ENCODE measurements at regions not wholly inside any gene's neighbourhood (a gene's known extent, or its start where the extent isn't known, plus 50 kb on each side); places are given as distances from the start of the nearest gene placed in this dataset.

DNA sequence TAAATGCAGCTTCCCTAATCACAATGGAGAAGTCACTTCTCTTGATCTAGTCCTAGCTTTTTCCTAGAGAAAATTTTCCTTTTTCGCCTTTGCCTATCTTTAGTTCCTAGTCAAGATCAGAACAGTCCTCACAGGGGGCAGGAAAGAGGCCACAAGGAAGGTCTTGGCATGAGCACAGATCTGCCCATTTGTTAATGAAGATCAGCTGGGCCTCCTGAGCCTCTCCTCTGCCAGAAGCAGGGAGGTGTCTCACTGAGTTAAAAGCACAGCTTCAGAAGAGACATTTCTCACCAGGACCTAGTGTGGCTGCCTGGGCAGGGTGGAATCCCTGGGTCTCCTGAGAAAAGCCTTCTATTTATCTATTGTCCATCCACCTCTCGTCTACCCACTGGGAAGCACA lies 357.8 kb downstream of the TMEM38B start:
- no peak for DNase-seq (ENCODE audit: low read depth)

DNA sequence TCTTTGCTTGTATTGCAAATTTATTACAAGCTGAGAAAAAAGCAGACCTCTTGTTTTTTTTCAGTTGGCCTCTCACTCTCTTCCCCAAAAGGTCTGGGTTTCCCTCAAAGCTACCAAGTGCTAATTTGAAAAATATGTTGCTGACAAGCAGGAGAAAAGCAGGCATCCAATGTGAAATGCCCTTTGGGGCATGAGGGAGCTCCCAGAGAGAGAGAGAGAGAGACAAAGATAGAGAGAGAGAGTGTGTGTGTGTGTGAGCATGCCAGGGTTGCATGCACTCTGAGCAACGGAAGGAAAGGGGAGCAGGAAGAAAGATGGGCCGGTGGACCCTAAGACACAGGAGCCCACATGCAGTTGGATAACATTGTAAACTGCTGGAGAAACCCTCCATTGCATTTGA lies 358.4 kb downstream of the TMEM38B start:
- DNase-seq (ENCODE audit: low read depth) = no peak

DNA sequence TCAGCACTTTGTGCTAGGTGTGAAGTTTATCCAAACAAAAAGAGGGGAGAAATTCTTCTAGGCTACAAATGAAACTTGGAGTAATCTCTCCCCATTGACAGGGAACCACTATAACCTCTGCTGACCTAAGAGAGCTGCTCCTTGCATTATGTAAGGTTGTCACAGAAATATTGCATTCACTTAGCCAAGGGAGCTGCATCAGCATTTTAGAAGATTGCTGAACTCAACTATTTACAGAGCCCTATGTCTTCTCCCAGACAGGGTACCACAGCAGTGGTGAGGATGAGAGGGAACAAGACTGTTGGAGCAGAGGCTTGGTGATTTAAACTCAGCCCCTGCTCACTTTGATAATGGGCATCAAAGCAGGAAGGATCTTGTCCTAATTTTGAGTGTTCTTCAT lies 362.0 kb downstream of the TMEM38B start:
- DNase-seq (ENCODE audit: low read depth) = no peak

DNA sequence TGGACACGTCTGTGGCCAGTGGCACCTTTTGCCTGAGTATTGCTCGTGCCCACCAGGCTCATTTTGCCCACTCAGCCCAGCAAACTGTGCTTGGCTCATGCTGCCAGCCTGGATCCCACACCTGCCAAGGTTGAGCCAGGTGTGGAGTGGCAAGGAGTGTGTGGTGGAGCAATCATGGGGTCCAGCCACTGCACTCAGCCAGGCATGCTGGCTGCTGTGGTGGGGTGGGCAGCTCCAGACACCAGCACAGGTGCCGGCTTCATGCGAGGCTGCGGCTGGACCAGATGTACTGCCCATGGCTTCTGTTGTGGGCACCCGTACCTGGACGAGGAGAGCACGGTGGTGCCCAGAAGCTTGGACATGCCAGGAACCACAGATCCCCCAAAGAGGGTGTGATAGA lies 364.1 kb downstream of the TMEM38B start:
- DNase-seq (ENCODE audit: low read depth) = no peak

DNA sequence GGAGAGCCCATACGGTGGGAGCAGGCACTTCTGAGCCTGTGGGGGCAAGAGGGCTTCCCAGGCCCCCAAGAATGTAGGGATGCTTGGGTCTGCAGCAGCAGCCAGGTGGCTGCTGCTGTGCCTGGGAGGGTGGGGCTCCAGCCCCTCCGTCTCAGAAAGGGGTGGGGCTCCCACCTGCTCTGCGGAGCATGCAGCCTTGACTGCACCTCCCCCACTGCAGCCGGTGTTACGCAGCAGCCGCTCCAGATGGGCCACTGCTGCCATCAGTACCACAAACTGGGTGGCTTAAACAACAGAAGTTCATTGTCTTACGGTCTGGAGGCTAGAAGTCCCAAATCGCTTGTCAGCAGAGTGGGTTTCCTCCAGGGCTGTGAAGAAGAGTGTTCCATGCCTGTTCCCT lies 365.5 kb downstream of the TMEM38B start:
- DNase-seq (ENCODE audit: low read depth) = no peak

DNA sequence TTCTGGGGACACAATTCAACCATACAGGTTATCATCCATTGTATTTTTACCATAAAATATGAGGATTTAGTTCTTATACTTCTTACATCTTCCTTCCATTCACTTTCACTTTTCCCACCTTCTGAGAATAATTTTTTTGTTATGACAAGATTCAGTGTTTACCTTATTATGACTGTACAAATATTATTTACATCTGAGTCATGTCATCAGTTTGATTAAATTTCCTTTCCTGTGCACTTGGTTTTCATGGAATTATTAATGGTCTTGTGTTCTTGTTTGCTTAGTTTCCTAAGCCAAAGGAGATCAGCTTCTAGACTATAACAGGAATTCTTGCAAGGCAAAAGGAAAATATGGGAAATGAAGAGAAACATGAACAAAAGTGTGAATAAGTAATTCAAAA lies 366.5 kb downstream of the TMEM38B start:
- DNase-seq (ENCODE audit: low read depth) = no peak

DNA sequence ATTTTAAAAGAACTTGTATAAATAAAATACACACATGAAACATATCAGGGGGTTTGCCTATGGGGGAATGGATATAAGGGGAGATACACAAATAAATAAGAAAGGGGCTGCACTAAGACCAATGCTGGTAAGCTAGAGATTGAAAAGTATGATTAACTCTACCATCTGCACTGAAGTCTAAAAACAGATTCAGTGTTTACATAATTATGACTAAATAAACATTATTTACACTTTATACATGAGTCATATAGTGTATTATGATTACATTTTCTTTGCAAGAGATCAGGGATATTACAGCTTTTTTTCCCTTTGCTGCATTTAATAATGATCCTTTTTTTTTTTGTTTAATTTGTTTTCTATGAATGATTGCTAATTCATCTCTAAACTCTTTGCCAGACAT lies 367.9 kb downstream of the TMEM38B start:
- DNase-seq (ENCODE audit: low read depth) = no peak

DNA sequence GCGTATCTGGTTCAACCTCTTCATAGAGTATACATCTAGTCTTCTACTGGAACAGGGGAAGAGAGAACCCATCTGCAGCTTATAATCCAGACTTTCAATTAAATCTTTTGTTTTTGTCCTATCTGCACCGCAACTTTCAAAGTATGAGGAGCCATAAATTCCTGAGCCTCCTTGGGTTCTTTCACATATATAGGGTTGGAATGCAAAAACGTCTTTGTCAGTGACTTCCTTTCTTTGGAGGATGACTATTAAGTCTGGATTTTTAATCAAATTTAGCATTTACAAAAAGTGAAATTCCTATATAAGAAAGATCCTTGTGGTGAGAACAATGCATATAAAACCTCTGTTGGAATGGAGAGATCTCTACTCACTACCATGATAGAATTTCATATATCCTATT lies 370.8 kb downstream of the TMEM38B start:
- DNase-seq (ENCODE audit: low read depth) = no peak

DNA sequence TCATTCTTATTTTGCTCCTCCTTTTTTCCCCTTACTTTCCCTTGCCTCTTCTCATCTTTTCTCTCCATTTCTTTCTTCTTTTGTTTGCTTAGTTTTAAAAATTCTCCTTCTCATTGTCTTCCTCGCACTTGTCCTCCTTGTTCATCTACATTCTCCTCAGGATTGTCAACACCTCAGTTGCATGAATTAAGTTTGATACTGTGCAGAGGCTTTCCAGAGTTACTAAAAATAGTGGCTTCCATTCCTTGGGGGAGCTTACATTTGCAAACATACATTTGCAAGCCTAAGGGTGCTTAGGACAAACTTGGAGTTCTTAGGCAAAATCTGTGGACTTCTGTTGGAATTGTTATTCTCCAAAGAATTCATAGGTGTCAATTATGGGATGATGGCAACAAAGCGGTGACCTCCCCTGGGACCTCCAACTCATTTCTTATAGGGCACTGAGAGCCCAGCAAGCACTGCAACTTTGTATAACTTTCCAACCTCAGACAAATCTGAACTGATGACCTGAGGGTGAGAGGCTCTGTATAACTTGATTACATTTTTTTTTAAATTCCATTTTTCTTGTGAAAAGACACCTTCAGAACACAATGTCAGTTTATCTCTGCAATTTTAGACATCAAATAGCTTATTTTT lies 371.4 kb downstream of the TMEM38B start:
- no peak for DNase-seq (ENCODE audit: low read depth)

DNA sequence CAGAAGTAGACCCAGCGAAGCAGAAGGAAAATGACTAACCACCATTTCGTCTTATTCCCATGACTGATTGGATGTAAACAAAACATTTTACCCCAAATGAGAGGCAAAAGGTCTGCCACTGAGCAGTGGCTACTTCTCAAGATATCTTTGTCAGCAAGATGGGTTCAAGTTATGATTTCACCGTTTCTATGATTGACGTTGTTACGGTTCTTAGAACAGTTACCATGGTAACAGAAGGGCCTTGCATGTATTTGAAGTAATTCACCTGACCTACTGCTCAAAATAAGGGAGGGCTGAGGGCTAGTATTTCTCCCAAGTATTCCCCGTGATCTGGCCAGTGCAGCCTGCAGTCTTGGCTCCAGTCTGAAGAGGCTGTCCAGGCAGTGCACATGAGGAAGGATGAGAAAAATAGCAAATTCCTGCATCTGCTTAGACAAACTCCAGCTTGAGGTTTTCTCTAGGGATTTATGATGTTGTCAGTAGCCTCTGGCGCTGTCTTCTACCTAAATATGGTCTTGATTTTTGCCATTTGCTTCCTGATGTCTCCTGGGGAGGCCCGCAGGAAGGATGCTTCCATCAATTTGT lies 372.7 kb downstream of the TMEM38B start:
- DNase-seq (ENCODE audit: low read depth) = no peak

DNA sequence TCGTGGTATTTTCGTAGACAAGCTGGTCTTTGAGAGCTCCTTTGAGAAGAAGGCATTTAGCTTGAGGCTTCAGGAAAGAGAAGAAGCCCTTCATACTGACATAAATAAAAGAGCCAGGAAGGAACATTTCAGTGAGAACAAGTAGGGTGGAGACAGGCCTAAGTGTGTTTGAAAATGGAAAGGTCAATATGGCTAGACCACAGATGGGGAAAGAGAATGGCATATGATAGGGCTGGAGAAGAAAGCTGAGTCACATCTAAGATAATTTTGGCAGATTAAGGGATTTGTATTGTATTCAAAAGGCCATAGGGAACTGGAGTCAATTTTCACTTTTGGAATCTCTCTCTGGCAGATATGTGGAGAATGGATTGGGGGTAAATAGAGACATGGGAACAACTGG lies 374.9 kb downstream of the TMEM38B start:
- DNase-seq (ENCODE audit: low read depth) = no peak

DNA sequence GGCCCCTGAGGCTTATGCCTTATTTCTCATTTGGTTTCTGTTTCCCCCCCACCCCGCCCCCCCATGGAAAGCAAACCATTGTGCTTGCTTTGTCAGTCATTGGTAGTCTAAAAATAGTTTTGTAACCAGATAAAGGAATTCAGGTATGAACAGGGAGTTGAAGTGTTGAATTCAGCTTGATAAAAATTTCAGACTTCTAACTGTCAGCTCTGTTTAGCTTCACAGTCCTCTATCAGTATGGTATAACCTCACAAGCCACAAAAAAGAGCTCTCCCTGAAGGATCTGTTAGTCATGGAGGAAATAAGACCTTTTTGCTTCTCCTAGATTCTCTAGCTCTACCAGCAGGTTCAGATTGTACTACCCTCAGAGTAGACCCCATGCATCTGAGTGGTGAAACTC lies 378.1 kb downstream of the TMEM38B start:
- no peak for DNase-seq (ENCODE audit: low read depth)

DNA sequence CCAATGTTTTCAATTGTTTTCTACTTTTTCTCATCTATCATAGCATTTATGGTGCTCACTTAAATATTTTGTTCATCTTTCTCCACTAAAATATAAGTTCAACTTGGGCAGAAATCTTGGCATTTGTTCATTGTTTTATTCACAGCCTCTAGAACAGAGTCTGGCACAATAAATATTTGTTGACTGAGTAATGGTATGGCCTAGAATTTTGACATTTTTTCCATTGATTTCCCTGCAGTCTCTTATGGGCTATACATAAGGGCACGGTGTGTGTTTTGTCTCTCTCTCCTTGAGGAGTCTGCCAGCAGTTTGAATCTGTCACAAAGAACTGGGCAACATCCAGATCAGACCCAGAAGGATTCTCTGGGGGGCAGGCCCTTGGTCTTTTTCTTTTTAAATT lies 379.7 kb downstream of the TMEM38B start:
- DNase-seq (ENCODE audit: low read depth) = no peak

DNA sequence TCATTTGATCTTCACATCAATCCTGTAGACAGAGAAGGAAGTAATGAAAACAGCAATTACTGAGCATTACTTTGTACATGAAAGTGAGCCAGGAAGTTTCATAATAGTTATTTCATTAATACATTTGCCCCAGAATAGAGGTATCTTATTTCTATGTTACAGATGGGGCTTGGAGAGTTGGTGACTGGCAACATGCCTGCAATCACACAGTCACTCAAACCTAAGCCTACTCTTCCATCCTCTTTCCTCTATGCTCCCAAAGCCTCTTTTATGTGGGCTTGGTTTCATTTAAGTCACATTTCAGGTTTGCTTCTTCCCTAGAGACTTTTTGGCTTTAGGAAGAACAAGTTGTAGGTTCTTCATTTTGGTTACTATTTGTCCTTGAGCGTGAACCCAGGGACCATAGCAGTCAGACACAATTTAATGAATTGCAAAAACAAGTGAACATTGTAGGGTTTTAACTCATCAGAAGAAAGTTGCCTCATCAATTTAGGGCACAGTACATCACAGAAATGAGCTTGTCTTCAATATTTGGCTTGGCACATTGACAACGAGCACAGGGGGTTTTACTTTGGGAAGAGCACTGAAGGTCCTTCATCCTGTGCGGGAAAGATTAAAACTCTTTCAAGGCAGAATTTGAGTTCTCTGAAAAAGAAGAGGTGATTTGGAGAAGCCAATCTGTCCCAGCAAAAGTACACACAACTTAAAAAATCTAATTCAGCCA lies 381.1 kb downstream of the TMEM38B start:
- no peak for DNase-seq (ENCODE audit: low read depth)

DNA sequence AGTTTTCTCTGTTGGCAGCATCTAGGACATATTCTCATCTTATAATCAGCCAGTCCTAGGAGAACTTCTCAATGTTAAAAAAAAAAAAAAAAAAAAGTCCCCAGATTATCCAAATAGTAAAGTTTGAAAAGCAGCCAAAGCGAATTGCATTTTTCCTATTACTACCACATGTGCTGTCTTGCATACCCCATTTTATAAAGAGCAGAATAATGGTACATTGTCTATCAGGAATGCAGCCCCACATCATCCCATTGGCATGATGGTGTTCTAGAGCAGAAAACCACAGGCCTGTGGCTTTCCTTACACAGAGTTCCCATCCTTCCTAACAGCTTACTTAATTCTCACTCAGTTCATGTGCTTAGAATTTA lies 381.6 kb downstream of the TMEM38B start:
- DNase-seq (ENCODE audit: low read depth) = no peak

DNA sequence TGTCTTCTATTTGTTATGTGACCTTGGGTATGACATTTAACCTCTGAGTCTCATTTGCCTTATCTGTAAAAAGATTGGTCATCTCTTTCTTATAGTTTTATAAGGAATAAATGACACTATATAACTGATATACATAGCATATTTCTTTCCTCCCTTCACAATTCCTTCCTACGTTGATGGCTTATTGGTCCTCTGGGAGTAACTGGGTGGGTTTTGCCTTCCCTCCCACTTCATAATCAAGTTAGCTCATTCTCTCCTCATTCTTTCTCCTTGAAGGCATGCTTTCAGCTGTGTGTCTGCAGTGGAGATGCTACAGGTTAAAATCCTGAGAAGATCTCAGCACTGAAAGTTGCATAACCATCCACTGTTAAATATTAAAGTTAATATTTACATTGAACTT lies 382.4 kb downstream of the TMEM38B start:
- DNase-seq (ENCODE audit: low read depth) = no peak

DNA sequence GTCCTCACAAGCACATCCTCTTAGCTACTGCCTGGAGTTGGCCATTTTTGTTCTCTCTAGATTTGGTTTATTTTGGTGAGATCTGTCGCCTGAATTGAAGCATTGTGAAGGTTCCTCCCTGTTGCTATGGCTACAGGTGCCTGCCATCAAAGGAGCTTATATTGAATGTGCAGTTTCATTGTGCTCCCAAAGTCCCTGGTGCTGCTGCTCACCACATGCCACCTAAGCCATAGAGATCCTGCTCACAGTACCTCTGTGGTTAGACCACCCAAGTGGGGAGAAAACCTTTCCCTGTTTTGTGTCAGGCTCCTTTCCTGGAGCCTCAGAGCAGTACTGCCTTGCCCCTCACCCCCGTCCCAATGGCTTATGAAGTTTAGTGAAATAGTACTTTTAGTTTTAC lies 383.4 kb downstream of the TMEM38B start:
- no peak for DNase-seq (ENCODE audit: low read depth)

DNA sequence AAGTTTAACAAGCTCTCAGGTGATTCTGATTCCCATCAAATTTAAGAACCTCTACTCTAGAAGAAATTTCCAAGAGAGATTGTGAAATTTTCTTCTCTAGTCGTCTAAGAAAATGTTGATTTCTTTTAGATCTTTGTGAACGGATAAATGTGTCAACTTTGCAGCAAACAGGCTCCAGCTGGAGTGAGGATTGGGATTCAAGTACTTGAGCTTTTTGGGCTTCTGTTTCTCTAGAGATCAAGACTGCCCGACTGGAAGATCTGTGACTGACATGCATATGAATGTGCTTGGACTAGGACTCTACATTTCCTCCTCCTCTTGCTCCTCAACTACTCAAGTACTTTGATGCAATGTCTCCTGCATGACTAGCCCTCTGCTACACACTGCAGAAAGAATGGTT lies 388.3 kb downstream of the TMEM38B start:
- DNase-seq (ENCODE audit: low read depth) = no peak

DNA sequence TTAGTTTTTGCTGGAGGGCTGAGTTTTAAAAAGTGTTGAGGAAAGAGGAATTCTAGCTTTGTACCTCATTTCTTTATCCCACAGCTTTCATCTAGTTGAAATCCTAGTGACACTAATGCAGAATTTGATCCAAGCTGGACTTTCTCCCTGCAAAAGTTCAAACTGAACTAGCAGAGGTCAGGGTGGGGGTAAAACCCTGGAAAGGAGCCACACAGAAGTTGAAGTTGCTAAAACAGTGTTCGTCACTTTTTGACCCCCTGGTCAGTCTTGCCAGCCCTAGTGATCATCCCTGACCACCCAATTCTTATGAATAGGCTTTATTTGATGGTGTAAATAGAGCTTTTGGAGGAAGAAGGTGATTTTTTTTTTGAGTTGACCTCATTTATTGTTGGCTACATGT lies 390.4 kb downstream of the TMEM38B start:
- DNase-seq (ENCODE audit: low read depth) = no peak

DNA sequence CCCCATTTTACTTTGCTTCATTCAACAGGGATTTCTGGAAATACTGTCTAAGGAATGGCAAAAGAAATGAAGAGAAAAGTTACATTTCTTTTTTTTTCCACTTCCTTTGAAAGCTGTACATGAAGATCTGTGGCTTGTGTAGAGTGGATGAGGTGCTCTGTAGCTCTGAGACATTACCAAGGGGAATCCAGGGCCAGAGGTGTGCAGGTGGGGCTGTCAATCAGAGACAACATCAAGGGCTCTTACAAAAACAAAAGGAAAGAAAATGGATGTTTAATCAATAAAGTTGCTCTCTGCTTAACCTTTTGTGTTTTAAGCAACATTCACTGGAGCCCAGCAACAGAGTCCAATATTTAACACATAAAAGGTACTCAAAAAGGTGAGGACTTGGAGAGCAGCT lies 391.1 kb downstream of the TMEM38B start:
- no peak for DNase-seq (ENCODE audit: low read depth)

DNA sequence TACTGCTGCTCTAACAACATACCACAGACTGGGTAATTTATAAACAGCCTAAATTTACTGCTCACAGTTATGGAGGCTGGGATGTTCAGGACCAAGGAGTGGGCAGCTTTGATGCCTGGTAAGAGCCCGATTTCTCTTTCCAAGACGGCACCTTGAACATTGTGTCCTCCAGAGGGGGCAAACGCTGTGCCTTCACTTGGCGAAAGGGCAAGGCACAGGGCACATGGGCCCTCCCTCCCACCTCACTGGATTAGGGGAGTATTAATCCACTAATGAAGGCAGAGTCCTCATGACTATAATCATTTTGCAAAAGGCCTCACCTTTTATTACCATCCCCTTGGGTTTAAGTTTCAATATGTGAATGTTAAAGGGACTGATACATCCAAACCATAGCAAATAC lies 397.7 kb downstream of the TMEM38B start:
- no peak for DNase-seq (ENCODE audit: low read depth)

DNA sequence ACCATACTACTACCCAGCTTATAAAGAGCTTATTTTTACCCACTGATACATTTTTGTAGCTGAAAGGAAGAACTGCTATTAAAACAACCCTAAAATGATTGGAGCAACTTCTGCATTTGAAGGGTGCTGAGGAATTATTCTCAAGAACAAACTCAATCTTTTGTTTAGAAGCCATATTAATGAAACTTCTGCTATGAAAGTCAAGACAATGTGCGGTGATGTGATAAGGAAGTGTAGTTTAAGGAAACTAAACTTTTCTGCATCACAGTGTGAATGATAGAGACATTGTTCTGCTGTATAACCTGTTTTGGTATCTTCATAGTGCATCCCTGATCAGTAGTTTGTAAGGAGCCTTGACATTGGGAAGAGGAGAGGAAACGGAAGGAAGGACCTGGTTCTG lies 408.5 kb downstream of the TMEM38B start:
- peak; percentile 52 for DNase-seq (ENCODE audit: low read depth)

DNA sequence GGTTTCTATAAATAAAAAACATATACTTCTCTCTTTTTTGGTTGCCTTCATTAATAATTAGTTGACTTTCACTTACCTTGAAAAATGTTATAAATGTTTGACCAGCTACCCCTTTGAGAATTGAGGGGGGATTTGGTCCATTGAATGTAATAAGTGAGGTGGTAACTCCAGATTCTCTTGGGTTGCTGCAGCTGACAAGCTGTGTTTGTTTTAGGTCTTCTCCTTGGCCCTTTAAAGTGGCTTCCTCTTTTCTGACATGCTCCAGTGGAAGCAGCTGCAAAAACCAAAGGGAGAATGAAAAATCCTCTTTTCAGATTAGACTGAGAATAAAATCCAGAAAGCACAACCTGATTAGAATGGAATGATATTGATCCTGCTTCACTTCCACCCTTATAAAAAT lies 410.5 kb downstream of the TMEM38B start:
- DNase-seq (ENCODE audit: low read depth) = no peak

DNA sequence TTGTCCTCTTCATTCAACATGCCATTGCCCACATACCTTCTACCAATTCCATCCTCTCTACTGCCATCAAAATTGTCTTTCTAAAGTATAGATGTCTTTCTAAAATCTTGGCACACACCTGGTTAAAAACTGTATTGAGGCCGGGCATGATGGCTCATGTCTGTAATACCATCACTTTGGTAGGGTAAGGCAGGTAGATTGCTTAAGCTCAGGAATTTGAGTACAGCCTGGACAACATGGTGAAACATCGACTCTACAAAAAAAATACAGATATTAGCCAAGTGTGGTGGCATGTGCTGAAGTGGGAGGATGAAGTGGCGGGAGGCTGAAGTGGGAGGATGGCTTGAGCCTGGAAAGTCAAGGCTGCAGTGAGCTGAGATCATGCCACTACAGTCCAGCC lies 412.1 kb downstream of the TMEM38B start:
- no peak for DNase-seq (ENCODE audit: low read depth)
